K562 (cell line): ENCODE measurements at regions not wholly inside any gene's neighbourhood (a gene's known extent, or its start where the extent isn't known, plus 50 kb on each side); places are given as distances from the start of the nearest gene placed in this dataset.
A peak's percentile ranks its signal among the peaks of the same experiment; 100 is the strongest.

Source experiments
- CBFA2T2 ChIP-seq: fragments of 450-650 bp; conservative IDR thresholded peaks from 2 replicates; pipeline ENCODE4 v1.6.1; 2017; ENCODE audit warnings: mild to moderate bottlenecking
- CBX1 ChIP-seq: sonication (generic); IDR thresholded peaks from 2 replicates; pipeline ENCODE4 v1.6.1; 2016; ENCODE audit warnings: antibody characterized with exemption, low read depth, mild to moderate bottlenecking
- DNMT1 ChIP-seq: fragments of 450-650 bp; IDR thresholded peaks from 2 replicates; pipeline ENCODE4 v1.6.1; 2016; ENCODE audit warnings: antibody characterized with exemption, mild to moderate bottlenecking
- ETS2 ChIP-seq: IDR thresholded peaks from 2 replicates; pipeline ENCODE4 v1.6.1; 2016; ENCODE audit warnings: borderline replicate concordance, missing genetic modification characterization, mild to moderate bottlenecking, moderate library complexity, missing compliant biosample characterization; ENCODE audit not compliant: poor library complexity, severe bottlenecking
- EZH2 ChIP-seq: IDR thresholded peaks from 2 replicates; pipeline ENCODE4 v1.6.1; 2012; ENCODE audit warnings: low read depth, mild to moderate bottlenecking, inconsistent platforms, low read length, borderline replicate concordance
- FOXK1 ChIP-seq: sonication (generic); formaldehyde crosslinking; IDR thresholded peaks from 2 replicates; pipeline ENCODE4 v1.8.0; 2022; ENCODE audit warnings: missing genetic modification reagents, mild to moderate bottlenecking, borderline replicate concordance
- HNRNPUL1 ChIP-seq: fragments of 200-400 bp; formaldehyde crosslinking; IDR thresholded peaks from 2 replicates; pipeline ENCODE4 v1.6.1; 2017; ENCODE audit warnings: low read length
- MEF2A ChIP-seq: IDR thresholded peaks from 2 replicates; pipeline ENCODE4 v1.6.1; 2011; ENCODE audit warnings: low read depth, mild to moderate bottlenecking, low read length, moderate library complexity; ENCODE audit not compliant: control insufficient read depth
- MYC ChIP-seq, 2 experiments: fragments of 250-450 bp in 1 of 2; sonication (Bioruptor Pico) in 1 of 2; IDR thresholded peaks; 2 replicates each; pipeline versions ENCODE4 v1.5.1 to v1.6.1; 2012 to 2021; ENCODE audit warnings: low read depth in 2 of 2, borderline replicate concordance in 1 of 2, improper control_type of control experiment in 1 of 2, low read length in 1 of 2, mild to moderate bottlenecking in 1 of 2, moderate library complexity in 1 of 2
- TAF7 ChIP-seq: fragments of 450-650 bp; IDR thresholded peaks from 2 replicates; pipeline ENCODE4 v1.6.1; 2016; ENCODE audit warnings: missing genetic modification characterization, missing compliant biosample characterization
- TOE1 ChIP-seq, 2 experiments: fragments of 450-650 bp in 1 of 2; sonication (generic) in 1 of 2; formaldehyde crosslinking in 1 of 2; IDR thresholded peaks; 2 replicates each; pipeline versions ENCODE4 v1.7.1 to v1.8.0; 2016 to 2022; ENCODE audit warnings: borderline replicate concordance in 2 of 2, mild to moderate bottlenecking in 2 of 2, antibody characterized with exemption in 1 of 2, inconsistent platforms in 1 of 2, low read depth in 1 of 2, missing genetic modification reagents in 1 of 2, moderate library complexity in 1 of 2
- ZBTB8A ChIP-seq: fragments of 450-650 bp; IDR thresholded peaks from 2 replicates; pipeline ENCODE4 v1.6.1; 2018; ENCODE audit warnings: mild to moderate bottlenecking, moderate library complexity; ENCODE audit not compliant: partially characterized antibody
- ZC3H11A ChIP-seq: IDR thresholded peaks from 2 replicates; pipeline ENCODE4 v1.6.1; 2012; ENCODE audit warnings: low read depth, low read length, improper control_type of control experiment
- TF ChIP-seq, protein P1 (sequence below): fragments of 450-650 bp; IDR thresholded peaks from 2 replicates; pipeline ENCODE4 v1.6.1; 2016
- TF ChIP-seq, protein P2 (sequence below): fragments of 250-450 bp; sonication (Bioruptor Pico); IDR thresholded peaks from 2 replicates; pipeline ENCODE4 v1.4.0; 2020; ENCODE audit warnings: mild to moderate bottlenecking, moderate library complexity
- TF ChIP-seq, protein P3 (sequence below): fragments of 250-450 bp; sonication (Bioruptor Pico); IDR thresholded peaks from 2 replicates; pipeline ENCODE4 v1.5.0; 2021; ENCODE audit warnings: mild to moderate bottlenecking, moderate library complexity
- TF ChIP-seq, protein P4 (sequence below): IDR thresholded peaks from 2 replicates; pipeline ENCODE4 v1.6.1; 2011; ENCODE audit warnings: borderline replicate concordance, low read depth, mild to moderate bottlenecking, moderate library complexity, low read length; ENCODE audit not compliant: insufficient read depth, poor library complexity, severe bottlenecking

DNA sequence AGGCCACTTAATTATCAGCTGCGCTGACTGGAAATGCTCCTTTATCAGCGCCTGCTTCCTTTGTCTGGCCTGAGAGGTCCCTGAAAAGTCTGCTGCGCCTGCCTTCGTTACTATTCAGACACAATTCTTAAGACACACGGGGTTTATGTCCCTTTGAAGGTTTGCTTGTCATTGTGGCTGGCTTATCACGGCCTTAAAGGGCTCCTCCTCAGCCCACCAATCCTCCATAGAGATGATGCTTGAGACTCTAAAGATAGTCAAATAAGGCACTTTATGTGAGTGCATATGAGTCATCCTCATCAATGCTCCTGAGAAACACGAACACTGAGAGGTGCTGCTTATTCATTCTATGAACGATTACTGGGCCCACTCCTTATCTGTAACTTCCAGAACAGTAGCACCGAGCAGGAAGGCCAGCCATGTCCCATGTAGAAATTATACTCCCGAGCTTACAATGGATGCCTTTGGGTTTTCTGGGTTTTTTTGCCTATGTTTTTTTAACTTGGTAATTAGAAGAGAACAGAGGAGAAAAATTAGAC is 1268.2 kb upstream of the TMEM132C start (continued):
- TF ChIP-seq TOE1 (IDR thresholded peaks at IDR 0.05; ENCODE audit: borderline replicate concordance): peak; percentile 58
- TF ChIP-seq TOE1 (CRISPR knock-in tag; IDR thresholded peaks at IDR 0.05; ENCODE audit: borderline replicate concordance, low read depth): no peak
- TF ChIP-seq, protein P1, sequence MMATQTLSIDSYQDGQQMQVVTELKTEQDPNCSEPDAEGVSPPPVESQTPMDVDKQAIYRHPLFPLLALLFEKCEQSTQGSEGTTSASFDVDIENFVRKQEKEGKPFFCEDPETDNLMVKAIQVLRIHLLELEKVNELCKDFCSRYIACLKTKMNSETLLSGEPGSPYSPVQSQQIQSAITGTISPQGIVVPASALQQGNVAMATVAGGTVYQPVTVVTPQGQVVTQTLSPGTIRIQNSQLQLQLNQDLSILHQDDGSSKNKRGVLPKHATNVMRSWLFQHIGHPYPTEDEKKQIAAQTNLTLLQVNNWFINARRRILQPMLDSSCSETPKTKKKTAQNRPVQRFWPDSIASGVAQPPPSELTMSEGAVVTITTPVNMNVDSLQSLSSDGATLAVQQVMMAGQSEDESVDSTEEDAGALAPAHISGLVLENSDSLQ: peak; percentile 59
- TF ChIP-seq TAF7 (tag): no peak
- no peak for TF ChIP-seq HNRNPUL1
- peak; percentile 82 for TF ChIP-seq CBX1
- no peak for TF ChIP-seq ETS2 (tag)
- TF ChIP-seq, protein P2, sequence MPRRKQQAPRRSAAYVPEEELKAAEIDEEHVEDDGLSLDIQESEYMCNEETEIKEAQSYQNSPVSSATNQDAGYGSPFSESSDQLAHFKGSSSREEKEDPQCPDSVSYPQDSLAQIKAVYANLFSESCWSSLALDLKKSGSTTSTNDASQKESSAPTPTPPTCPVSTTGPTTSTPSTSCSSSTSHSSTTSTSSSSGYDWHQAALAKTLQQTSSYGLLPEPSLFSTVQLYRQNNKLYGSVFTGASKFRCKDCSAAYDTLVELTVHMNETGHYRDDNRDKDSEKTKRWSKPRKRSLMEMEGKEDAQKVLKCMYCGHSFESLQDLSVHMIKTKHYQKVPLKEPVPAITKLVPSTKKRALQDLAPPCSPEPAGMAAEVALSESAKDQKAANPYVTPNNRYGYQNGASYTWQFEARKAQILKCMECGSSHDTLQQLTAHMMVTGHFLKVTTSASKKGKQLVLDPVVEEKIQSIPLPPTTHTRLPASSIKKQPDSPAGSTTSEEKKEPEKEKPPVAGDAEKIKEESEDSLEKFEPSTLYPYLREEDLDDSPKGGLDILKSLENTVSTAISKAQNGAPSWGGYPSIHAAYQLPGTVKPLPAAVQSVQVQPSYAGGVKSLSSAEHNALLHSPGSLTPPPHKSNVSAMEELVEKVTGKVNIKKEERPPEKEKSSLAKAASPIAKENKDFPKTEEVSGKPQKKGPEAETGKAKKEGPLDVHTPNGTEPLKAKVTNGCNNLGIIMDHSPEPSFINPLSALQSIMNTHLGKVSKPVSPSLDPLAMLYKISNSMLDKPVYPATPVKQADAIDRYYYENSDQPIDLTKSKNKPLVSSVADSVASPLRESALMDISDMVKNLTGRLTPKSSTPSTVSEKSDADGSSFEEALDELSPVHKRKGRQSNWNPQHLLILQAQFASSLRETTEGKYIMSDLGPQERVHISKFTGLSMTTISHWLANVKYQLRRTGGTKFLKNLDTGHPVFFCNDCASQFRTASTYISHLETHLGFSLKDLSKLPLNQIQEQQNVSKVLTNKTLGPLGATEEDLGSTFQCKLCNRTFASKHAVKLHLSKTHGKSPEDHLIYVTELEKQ (CRISPR knock-in tag): no peak
- TF ChIP-seq, protein P3, sequence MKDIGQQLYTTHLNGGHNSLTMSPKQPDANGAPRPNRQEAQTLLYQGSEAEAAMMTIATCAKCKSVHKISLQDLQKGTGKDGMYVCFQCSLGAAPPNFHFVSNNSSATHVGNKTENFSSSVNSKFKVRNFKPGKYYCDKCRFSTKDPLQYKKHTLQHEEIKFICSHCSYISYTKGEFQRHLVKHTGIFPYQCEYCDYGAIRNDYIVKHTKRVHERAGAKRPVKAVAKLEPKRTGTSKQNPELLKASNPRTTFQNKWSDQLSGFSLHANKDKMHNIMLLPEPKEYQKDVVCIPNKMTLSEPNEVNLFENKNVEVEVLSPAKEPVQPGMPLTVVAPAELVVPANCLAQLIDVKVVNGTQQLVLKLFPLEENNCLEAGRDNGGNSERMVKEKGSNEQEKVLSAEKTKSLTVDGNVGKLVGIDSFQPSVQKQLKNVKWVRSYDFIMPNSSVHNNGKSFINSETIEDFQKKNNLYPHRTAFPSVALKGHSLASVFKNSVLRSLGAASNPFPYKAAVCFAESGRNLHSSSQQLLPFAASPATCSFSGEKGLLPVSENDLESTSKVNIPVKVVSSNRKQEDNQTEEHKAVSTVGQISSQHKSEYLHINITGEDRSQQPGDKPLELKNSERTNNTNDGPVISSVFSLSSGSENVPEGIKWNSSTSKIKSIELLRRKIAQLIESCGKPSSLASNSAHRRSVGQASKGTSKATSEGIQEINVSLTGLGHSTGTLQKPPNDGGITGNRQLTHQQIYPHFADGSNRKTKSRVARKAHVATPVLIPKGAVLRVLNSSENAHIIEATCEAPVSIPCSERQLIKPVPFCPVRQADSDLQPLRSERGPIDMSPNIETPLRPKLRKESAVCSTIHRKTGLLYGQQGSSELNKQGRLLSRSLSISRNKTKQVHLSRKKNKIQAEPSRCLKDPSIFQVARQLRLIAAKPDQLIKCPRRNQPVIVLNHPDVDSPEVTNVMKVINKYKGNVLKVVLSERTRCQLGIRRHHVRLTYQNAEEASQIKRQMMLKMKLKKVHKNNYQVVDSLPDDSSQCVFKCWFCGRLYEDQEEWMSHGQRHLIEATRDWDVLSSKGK: no peak
- TF ChIP-seq ZC3H11A: no peak
- no peak for TF ChIP-seq EZH2
- no peak for TF ChIP-seq DNMT1
- TF ChIP-seq, protein P4, sequence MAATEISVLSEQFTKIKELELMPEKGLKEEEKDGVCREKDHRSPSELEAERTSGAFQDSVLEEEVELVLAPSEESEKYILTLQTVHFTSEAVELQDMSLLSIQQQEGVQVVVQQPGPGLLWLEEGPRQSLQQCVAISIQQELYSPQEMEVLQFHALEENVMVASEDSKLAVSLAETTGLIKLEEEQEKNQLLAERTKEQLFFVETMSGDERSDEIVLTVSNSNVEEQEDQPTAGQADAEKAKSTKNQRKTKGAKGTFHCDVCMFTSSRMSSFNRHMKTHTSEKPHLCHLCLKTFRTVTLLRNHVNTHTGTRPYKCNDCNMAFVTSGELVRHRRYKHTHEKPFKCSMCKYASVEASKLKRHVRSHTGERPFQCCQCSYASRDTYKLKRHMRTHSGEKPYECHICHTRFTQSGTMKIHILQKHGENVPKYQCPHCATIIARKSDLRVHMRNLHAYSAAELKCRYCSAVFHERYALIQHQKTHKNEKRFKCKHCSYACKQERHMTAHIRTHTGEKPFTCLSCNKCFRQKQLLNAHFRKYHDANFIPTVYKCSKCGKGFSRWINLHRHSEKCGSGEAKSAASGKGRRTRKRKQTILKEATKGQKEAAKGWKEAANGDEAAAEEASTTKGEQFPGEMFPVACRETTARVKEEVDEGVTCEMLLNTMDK: no peak
- TF ChIP-seq CBFA2T2: peak; percentile 95
- peak; percentile 65; the same call in 1 of the 2 replicates for TF ChIP-seq MYC (IDR thresholded peaks at IDR 0.05; ENCODE audit: low read depth, low read length)
- TF ChIP-seq MYC (CRISPR knock-in tag; IDR thresholded peaks at IDR 0.05; ENCODE audit: borderline replicate concordance, low read depth): no peak
- TF ChIP-seq MEF2A: no peak
- no peak for TF ChIP-seq FOXK1
- no peak for TF ChIP-seq ZBTB8A
